HFF-Myc (cell line): ENCODE measurements at regions not wholly inside any gene's neighbourhood (a gene's known extent, or its start where the extent isn't known, plus 50 kb on each side); places are given as distances from the start of the nearest gene placed in this dataset.

Experiments
- DNase-seq: peaks from one replicate; pipeline ENCODE4 v3.0.0-alpha.2; 2011; ENCODE audit warnings: low read depth; ENCODE audit errors: extremely low read depth
- H3K4me3 ChIP-seq: replicated peaks from 2 replicates; pipeline ENCODE4 v1.5.1; 2011; ENCODE audit warnings: low read depth, mild to moderate bottlenecking, control low read depth, low read length
- CTCF ChIP-seq: IDR thresholded peaks from 2 replicates; pipeline ENCODE4 v1.5.1; 2012; ENCODE audit warnings: mild to moderate bottlenecking, low read depth, low read length, control low read depth; ENCODE audit errors: missing control alignments

GRCh38 chr11:122488892-122489706 lies 166.4 kb upstream of the UBASH3B start:
- no peak overlapping the region for H3K4me3 ChIP-seq
- no peak for TF ChIP-seq CTCF
- DNase-seq: no peak

GRCh38 chr11:122487669-122488068 lies 167.9 kb upstream of the UBASH3B start:
- H3K4me3 ChIP-seq: no peak overlapping the region
- no peak for TF ChIP-seq CTCF
- DNase-seq: no peak

GRCh38 chr11:122486793-122487495 lies 168.6 kb upstream of the UBASH3B start:
- DNase-seq: no peak
- no peak overlapping the region for H3K4me3 ChIP-seq
- TF ChIP-seq CTCF: no peak

DNA sequence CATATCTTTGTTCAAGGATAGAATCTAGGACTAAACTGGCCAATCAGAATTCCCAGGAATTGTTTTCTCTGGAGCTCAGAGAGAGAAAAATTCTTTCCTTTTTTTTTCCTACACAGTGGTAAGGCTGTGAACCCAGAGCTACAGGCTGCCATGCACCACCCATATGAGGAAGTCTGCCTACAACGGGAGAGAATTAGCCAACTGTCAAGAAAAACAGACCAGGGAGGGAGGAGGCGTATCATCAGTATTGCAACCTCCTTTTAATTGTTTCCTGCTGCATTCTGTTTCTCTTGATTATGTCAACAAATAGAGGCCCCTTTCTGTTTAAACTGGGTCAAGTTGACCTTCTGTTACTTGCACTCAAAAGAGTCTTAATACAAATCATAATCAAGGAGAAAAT lies 176.5 kb upstream of the UBASH3B start:
- DNase-seq: no peak
- H3K4me3 ChIP-seq: no peak overlapping the region
- no peak for TF ChIP-seq CTCF

DNA sequence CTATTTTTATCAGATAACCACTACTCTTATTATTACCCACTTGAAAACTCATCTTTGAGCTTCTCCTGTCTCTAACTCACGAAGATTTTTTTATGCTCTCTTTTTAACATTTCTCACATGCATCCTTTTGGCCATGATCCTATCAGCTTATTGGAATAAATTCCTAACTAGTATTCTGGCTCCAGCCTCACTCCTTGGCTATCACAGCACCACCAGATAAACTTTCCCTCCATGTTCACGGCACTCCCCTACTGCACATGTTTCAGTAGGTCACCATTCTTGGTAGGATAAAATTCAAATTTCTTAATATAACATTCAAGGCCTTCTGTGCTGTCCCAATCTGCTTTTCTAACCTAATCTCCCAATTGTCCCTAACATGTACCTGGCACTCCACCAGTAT lies 186.6 kb upstream of the UBASH3B start:
- DNase-seq: no peak
- TF ChIP-seq CTCF: no peak
- no peak overlapping the region for H3K4me3 ChIP-seq

- TF ChIP-seq CTCF: no peak
- DNase-seq: no peak
Observed at GRCh38 chr11:122463530-122463929, 192.0 kb upstream of the UBASH3B start.

More at GRCh38 chr11:122463530-122463929, 192.0 kb upstream of the UBASH3B start:
- no peak overlapping the region for H3K4me3 ChIP-seq
